Spleen (tissue), 7 donors: ENCODE measurements at regions not wholly inside any gene's neighbourhood (a gene's known extent, or its start where the extent isn't known, plus 50 kb on each side); places are given as distances from the start of the nearest gene placed in this dataset.

ENCODE experiments used
- CTCF ChIP-seq, 11 experiments: fragments of 200-600 bp in 7 of 11; fragments of 450-650 bp in 4 of 11; sonication (generic) in 4 of 11; IDR thresholded peaks in 8 of 11; conservative IDR thresholded peaks in 3 of 11; 1 replicate in 7 of 11; 2 replicates in 4 of 11; pipeline versions ENCODE4 v1.4.0 to v1.8.0; 2016 to 2021; ENCODE audit warnings: antibody characterized with exemption in 11 of 11, inconsistent platforms in 4 of 11, mild to moderate bottlenecking in 1 of 11
- POLR2A ChIP-seq, 3 donors: fragments of 450-650 bp; IDR thresholded peaks; one replicate each; pipeline ENCODE4 v1.5.1; 2017; ENCODE audit warnings: antibody characterized with exemption in 3 of 3, mild to moderate bottlenecking in 1 of 3
- donor health status: DM: no; HTN: no; CAD: no; lungs with moderate emphysema.
- donor health status: DM: no; HTN: no; CAD: no.
- donor health status: DM: no; HTN: no; CAD: no.

- TF ChIP-seq CTCF (IDR thresholded peaks at IDR 0.05 in 8 of 11, conservative IDR thresholded peaks at IDR 0.05 in 3 of 11) (no peak), POLR2A (IDR thresholded peaks at IDR 0.05) (no peak)
Observed at GRCh38 chr2:190748966-190749365, 100.1 kb downstream of the NAB1 start.
